Amygdala (tissue), 56 donors: ENCODE measurements at regions not wholly inside any gene's neighbourhood (a gene's known extent, or its start where the extent isn't known, plus 50 kb on each side); places are given as distances from the start of the nearest gene placed in this dataset.
"Not testable (repeated sequence)": the region's sequence is repeated elsewhere in the genome, so short reads cannot be mapped to it uniquely, and the experiment has no call there.

Experiments
- DNase-seq, 56 donors: peaks; one replicate each; lab custom pipeline; 2025; lab: John Stamatoyannopoulos, UW

DNA sequence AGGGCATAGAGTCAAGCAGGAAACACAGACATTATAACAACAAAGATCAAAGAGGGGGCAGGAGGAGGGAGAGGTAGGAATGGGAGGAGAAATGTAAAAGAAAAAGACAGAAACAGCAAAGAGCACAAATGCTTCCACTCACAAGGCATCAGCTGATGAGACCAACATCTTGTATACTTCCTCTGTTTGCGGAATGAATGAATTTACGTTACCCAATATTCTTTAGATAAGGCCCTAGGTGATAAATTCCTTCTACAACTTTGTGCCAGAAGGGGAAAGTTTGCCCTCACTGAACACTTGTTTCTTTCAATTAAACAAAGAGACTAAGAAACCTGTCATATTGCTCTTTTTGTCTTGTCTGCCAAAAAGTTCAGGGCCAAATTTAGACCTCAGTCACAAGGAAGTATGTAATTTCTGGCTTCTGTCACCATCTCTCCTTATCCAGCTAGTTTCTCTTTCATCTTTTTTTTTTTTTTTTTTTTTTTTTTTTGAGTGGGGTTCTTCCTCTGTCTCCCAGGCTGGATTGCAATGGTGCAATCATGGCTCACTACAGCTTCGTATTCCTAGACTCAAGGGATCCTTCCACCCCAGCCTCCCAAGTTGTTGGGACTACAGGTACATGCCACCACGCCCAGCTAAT lies 116.4 kb upstream of the NANOS1 start:
- no peak for DNase-seq

DNA sequence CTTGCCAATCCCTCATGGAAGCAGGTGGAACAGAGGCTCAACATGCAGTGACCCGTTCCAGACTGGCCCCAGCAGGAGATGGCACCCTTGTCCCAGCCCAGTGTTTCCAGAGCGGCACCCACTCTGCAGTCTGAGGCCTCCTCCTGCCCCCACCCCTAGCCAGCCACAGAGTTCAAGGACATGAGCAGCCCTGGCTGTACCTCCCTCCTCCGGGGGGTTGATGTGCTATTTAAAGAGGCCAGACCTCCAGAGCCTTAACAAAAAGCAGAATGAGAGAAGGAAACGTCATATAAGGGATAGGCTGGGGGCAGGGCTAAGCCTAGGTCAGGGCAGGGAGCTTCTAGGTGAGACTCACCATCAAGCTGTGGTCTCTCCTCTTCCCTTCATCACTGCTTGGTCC lies 115.7 kb upstream of the NANOS1 start:
- no peak for DNase-seq

- peak in 4 of 56 donors; percentile 4 to 16 (median 8) for DNase-seq
Observed at GRCh38 chr10:118914629-118915028, 114.9 kb upstream of the NANOS1 start.

- no peak for DNase-seq
Observed at GRCh38 chr10:118915161-118915560, 114.4 kb upstream of the NANOS1 start.

- no peak for DNase-seq
Observed at GRCh38 chr10:118916777-118917176, 112.7 kb upstream of the NANOS1 start.

GRCh38 chr10:118917701-118918100 lies 111.8 kb upstream of the NANOS1 start:
- DNase-seq: no peak

DNA sequence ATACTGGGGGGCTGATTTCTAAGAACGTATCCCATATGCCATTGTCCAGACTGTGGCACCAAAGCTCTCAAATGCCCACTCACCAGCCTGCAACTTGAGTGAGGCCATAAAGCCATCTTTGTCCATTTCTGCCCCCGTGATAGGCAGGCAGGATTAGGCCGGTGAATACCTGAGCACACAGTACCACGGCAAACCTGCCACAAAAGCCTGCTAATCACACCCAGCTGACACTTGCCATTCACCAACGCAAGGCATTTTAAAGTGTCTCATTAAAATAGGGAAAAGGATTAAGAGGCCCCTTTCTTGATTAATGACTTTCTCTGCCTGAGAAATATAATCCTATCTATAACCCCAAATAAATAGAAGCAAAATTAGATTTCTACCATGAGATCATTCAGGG lies 111.4 kb upstream of the NANOS1 start:
- DNase-seq: no peak

DNA sequence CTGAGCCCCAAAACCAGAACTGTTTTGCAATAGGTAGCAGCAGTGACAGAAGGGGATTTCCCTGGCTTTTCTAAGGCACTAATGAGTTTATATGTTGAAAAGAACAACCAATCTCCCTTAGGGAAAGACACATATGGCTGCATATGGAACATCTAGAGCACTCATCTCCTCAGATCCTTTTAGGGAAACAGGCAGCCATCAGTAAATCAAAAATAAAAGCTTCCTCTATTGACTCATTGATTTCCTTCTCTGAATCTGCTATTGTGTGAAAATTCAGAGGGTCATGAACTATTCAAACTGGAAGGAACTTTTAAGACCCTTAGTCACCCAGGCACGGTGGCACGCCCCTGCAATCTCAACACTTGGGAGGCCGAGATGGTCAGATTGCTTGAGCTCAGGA lies 110.9 kb upstream of the NANOS1 start:
- DNase-seq: no peak

DNA sequence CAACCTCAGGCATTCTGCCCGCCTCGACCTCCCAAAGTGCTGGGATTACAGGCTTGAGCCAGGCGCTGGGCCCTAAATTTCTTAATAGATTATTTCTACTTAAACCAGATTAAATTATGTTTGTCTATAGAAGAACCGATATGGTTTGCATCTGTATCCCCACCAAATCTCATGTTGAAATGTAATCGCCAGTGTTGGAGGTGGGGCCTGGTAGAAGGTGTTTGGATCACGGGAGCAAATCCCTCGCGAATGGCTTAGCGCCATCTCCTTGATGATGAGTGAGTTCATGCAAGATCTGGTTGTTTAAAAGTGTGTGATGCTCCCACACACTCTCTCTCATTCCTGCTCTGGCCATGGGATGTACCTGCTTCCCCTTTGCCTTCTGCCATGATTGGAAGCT lies 109.3 kb upstream of the NANOS1 start:
- no peak for DNase-seq

GRCh38 chr10:118922226-118922625 lies 107.3 kb upstream of the NANOS1 start:
- DNase-seq: no peak

DNA sequence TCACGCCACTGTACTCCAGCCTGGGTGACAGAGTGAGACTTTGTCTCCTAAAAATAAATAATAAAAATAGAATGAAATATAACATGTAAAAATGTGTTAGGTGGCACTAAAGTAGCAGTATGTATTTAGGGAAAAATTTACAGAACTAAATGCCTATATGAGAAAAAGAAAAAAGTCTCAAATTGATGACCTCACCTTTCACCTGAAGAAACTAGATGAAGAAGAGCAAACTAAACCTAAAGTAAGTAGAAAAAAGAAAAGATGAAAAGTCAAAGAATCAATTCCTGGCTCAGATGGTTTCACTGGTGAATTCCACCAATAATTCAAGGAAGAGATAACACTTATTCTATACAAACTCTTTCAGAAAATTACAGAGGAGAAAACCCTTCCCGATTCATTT lies 106.5 kb upstream of the NANOS1 start:
- DNase-seq: no peak

GRCh38 chr10:118924493-118924892 lies 105.0 kb upstream of the NANOS1 start:
- no peak for DNase-seq

DNA sequence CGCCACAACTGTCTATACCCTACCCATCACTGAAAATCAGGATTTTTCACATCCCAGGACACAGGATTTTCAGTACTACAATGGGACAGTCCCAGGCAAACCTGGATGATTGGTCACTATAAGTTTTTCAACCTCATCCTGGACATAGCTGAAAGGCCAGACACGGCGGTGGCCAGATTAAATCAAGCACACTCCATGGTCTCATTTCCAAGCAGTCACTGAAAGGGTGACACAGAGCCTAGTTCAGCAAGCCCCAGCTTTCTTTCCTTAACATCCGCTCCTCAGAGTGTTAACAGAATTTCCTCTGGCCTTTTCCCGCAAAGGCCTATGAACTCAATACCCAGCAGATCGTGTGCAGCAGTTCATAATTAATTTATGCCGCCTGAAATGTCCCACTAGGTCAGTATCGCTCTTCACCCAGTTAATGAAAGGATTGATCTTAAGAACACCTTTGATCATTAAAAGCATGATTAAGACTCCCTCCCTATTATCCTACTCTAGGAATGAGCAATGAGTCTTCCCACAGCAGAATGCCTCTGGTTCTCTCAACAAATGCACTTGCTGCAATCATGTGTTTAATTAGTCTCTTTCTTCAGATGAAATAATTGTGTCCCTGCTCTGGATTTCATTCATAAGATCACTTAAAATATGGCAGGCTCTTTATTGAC lies 104.0 kb upstream of the NANOS1 start:
- no peak for DNase-seq

- no peak for DNase-seq
Observed at GRCh38 chr10:118926072-118926417, 103.5 kb upstream of the NANOS1 start.

- no peak for DNase-seq
Observed at GRCh38 chr10:118926441-118926840, 103.1 kb upstream of the NANOS1 start.

DNA sequence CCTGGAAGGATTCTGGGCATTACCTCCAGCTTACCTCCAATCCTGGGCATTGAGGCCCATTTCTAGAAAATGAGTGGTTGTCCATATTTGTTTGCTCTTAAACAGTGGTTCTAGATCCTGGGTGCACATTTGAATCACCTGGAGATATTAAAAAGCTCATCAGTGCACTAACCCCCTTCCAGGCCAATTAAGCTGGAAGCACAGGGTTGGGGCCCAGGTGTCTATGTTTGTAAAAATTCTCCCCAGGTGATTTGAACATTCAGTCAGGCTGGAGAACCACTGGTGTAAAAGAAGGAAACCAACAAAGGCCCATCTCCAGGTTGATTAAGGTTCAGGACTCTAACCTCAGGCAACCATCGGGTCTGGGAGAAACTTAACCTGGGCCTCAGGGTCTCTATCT lies 102.6 kb upstream of the NANOS1 start:
- no peak for DNase-seq

GRCh38 chr10:118927321-118927720 lies 102.2 kb upstream of the NANOS1 start:
- DNase-seq: no peak

DNA sequence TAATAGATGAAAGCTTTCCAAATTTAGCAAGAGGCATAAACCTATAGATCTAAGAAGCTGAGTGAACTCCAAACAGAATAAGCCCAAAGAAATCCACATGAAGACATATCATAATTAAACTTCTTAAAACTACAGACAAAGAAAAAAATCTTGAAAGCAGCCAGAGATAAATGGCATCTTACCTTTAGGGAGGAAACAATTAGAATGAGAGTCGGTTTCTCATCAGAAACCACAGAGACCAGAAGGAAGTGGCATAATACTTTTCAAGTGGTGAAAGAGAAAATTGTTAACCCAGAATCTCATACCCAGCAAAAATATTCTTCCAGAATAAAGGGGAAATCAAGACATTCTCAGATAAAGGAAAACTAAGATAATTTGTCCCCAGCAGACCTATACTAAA lies 98.9 kb upstream of the NANOS1 start:
- DNase-seq: no peak

GRCh38 chr10:118931436-118931835 lies 98.1 kb upstream of the NANOS1 start:
- DNase-seq: no peak

GRCh38 chr10:118932154-118932553 lies 97.4 kb upstream of the NANOS1 start:
- not testable (repeated sequence) for DNase-seq

DNA sequence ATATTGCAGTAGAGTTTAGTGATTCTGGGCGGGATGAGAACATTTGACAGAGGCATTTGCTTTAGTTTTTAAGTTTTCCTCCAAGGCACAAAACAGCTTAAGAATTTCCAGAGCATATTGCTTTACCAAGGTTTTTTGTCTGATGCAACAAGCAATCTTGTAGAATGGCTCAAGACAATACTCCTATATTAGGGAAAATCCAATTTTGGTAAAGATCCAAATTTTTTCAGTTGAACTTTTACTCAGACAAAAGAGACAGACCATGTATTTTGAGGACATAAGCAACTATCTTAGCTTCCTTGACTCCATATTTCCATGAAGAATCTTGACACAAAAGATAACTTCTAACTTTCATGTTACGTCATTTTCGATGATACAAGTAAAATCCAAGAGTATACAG lies 92.3 kb upstream of the NANOS1 start:
- DNase-seq: no peak

DNA sequence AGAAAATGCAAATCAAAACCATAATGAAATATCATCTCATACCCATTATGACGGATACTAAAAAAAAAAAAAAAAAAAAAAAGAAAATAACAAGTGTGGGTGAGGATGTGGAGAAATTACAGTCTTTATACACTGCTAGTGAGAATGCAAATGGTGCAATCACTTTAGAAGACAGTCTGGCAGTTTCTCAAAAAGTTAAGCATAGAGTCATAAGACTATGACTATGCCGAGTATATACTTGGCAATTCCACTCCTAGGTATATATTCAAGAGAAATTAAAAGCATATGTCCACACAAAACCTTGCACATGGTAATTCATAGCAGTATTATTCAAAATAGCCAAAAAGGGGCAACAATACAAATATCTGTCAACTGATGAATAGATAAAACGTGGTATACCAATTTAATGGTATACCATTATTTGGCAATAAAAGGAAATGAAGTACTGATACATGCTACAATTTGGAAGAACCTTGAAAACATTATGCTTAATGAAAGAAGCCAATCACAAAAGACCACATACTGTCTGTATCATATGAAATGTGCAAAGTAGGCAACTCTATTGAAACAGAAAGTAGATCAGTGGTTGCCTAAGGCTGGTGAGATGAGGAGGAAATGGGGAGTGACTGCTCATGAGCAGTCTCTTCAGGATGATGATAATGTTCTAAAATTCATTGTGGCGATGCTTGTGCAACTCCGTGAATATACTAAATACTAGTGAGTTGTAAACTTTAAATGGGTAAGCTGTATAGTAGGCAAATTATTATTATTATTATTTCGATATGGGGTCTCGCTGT lies 90.1 kb upstream of the NANOS1 start:
- DNase-seq: no peak
